ENCODE measurements at regions not wholly inside any gene's neighbourhood (a gene's known extent, or its start where the extent isn't known, plus 50 kb on each side); places are given as distances from the start of the nearest gene placed in this dataset.
"Not testable (repeated sequence)": the region's sequence is repeated elsewhere in the genome, so short reads cannot be mapped to it uniquely, and the experiment has no call there.

- Mint-ChIP-seq H3K27me3 (no peaks in the 10 kb centered on the region), H3K4me3 (no peak overlapping the region), H3K27ac (no peak overlapping the region), H3K4me1 (peaks cover 7% of the 10 kb centered on the region), H3K9me3 (peaks cover 0 to 10% of the 10 kb centered on the region in 2 donors)
- DNase-seq: no peak
- ATAC-seq: no peak
Measured at GRCh38 chr14:35174342-35174741, 52.0 kb downstream of the PRORP start.

GRCh38 chr14:35180179-35180578 is 57.8 kb downstream of the PRORP start:
- H3K27me3 Mint-ChIP-seq: no peaks in the 10 kb centered on the region
- no peaks in the 10 kb centered on the region for H3K9me3 Mint-ChIP-seq
- ATAC-seq: no peak
- peaks cover 7% of the 10 kb centered on the region for H3K4me1 Mint-ChIP-seq
- H3K4me3 Mint-ChIP-seq: no peak overlapping the region
- DNase-seq: no peak
- H3K27ac Mint-ChIP-seq: peak overlapping the region in 1 of 2 donors; percentile 40

- H3K4me1 Mint-ChIP-seq, H3K27ac Mint-ChIP-seq, H3K27me3 Mint-ChIP-seq, H3K4me3 Mint-ChIP-seq, H3K9me3 Mint-ChIP-seq, DNase-seq, ATAC-seq: not testable (repeated sequence)
Measured at GRCh38 chr14:35184891-35185290, 62.5 kb downstream of the PRORP start.

- DNase-seq (no peak), ATAC-seq (no peak)
- Mint-ChIP-seq H3K4me3 (no peak overlapping the region), H3K27ac (peak overlapping the region in 1 of 2 donors; percentile 19), H3K4me1 (no peaks in the 10 kb centered on the region), H3K27me3 (no peaks in the 10 kb centered on the region), H3K9me3 (peaks cover 0 to 5% of the 10 kb centered on the region in 2 donors)
Measured at GRCh38 chr14:35189422-35189821, 67.1 kb downstream of the PRORP start.

GRCh38 chr14:35193161-35193560 is 70.8 kb downstream of the PRORP start:
- H3K9me3 Mint-ChIP-seq: peaks cover 0 to 5% of the 10 kb centered on the region in 2 donors
- peaks cover 9% of the 10 kb centered on the region for H3K4me1 Mint-ChIP-seq
- ATAC-seq (no peak), DNase-seq (no peak)
- no peaks in the 10 kb centered on the region for H3K27me3 Mint-ChIP-seq
- no peak overlapping the region for H3K4me3 Mint-ChIP-seq
- no peak overlapping the region for H3K27ac Mint-ChIP-seq

GRCh38 chr14:35194183-35194582 is 71.8 kb downstream of the PRORP start:
- not testable (repeated sequence) for H3K4me3 Mint-ChIP-seq, ATAC-seq, H3K27me3 Mint-ChIP-seq, H3K4me1 Mint-ChIP-seq, H3K27ac Mint-ChIP-seq, H3K9me3 Mint-ChIP-seq, DNase-seq

- Mint-ChIP-seq H3K4me3 (no peak overlapping the region), H3K27ac (no peak overlapping the region), H3K9me3 (peaks cover 0 to 5% of the 10 kb centered on the region in 2 donors), H3K27me3 (no peaks in the 10 kb centered on the region), H3K4me1 (peaks cover 17% of the 10 kb centered on the region)
- no peak for ATAC-seq
- no peak for DNase-seq
Measured at GRCh38 chr14:35196571-35196970, 74.2 kb downstream of the PRORP start.

GRCh38 chr14:35197015-35197414 is 74.7 kb downstream of the PRORP start:
- peaks cover 0 to 5% of the 10 kb centered on the region in 2 donors for H3K9me3 Mint-ChIP-seq
- ATAC-seq: peak; percentile 75

GRCh38 chr14:35201066-35201465 is 78.7 kb downstream of the PRORP start:
- no peaks in the 10 kb centered on the region for H3K27me3 Mint-ChIP-seq
- peak overlapping the region in 1 of 2 donors; percentile 72 for H3K4me3 Mint-ChIP-seq
- H3K27ac Mint-ChIP-seq: no peak overlapping the region
- no peaks in the 10 kb centered on the region for H3K9me3 Mint-ChIP-seq
- peak; percentile 86 for ATAC-seq
- H3K4me1 Mint-ChIP-seq: peaks cover 35% of the 10 kb centered on the region
- no peak for DNase-seq

More at GRCh38 chr14:35197015-35197414, 74.7 kb downstream of the PRORP start:
- H3K4me3 Mint-ChIP-seq: no peak overlapping the region
- H3K27ac Mint-ChIP-seq: no peak overlapping the region
- no peak for DNase-seq
- peaks cover 18% of the 10 kb centered on the region for H3K4me1 Mint-ChIP-seq
- H3K27me3 Mint-ChIP-seq: no peaks in the 10 kb centered on the region

GRCh38 chr14:35202195-35202594 is 79.8 kb downstream of the PRORP start:
- H3K27ac Mint-ChIP-seq: peak overlapping the region in 1 of 2 donors; percentile 23
- no peak overlapping the region for H3K4me3 Mint-ChIP-seq
- ATAC-seq (no peak), DNase-seq (no peak)
- peaks cover 26% of the 10 kb centered on the region for H3K4me1 Mint-ChIP-seq
- no peaks in the 10 kb centered on the region for H3K9me3 Mint-ChIP-seq
- no peaks in the 10 kb centered on the region for H3K27me3 Mint-ChIP-seq

- no peak overlapping the region for H3K27ac Mint-ChIP-seq
- H3K27me3 Mint-ChIP-seq: no peaks in the 10 kb centered on the region
- H3K4me1 Mint-ChIP-seq: peaks cover 25% of the 10 kb centered on the region
- ATAC-seq (no peak), DNase-seq (no peak)
- no peak overlapping the region for H3K4me3 Mint-ChIP-seq
- H3K9me3 Mint-ChIP-seq: no peaks in the 10 kb centered on the region
Measured at GRCh38 chr14:35205737-35206136, 83.4 kb downstream of the PRORP start.

GRCh38 chr14:35211067-35211466 is 81.1 kb upstream of the PSMA6 start:
- no peak overlapping the region for H3K4me3 Mint-ChIP-seq
- H3K4me1 Mint-ChIP-seq: no peaks in the 10 kb centered on the region
- ATAC-seq (no peak), DNase-seq (no peak)
- H3K27ac Mint-ChIP-seq: no peak overlapping the region
- no peaks in the 10 kb centered on the region for H3K9me3 Mint-ChIP-seq
- no peaks in the 10 kb centered on the region for H3K27me3 Mint-ChIP-seq

- ATAC-seq (no peak), DNase-seq (no peak)
- Mint-ChIP-seq H3K9me3 (no peaks in the 10 kb centered on the region), H3K4me3 (no peak overlapping the region), H3K4me1 (no peaks in the 10 kb centered on the region), H3K27me3 (no peaks in the 10 kb centered on the region), H3K27ac (no peak overlapping the region)
Measured at GRCh38 chr14:35212471-35213142, 79.6 kb upstream of the PSMA6 start.

GRCh38 chr14:35213143-35213788 is 78.9 kb upstream of the PSMA6 start:
- Mint-ChIP-seq H3K4me1 (no peaks in the 10 kb centered on the region), H3K4me3 (no peak overlapping the region), H3K27me3 (no peaks in the 10 kb centered on the region), H3K27ac (peak overlapping the region; percentile 52 to 89), H3K9me3 (no peaks in the 10 kb centered on the region)
- DNase-seq (no peak), ATAC-seq (no peak)

GRCh38 chr14:35213869-35214387 is 78.3 kb upstream of the PSMA6 start:
- H3K9me3 Mint-ChIP-seq: no peaks in the 10 kb centered on the region
- no peak overlapping the region for H3K4me3 Mint-ChIP-seq
- ATAC-seq (no peak), DNase-seq (no peak)
- H3K27ac Mint-ChIP-seq: no peak overlapping the region
- H3K27me3 Mint-ChIP-seq: no peaks in the 10 kb centered on the region
- no peaks in the 10 kb centered on the region for H3K4me1 Mint-ChIP-seq

- H3K27me3 Mint-ChIP-seq, ATAC-seq, DNase-seq, H3K9me3 Mint-ChIP-seq, H3K4me1 Mint-ChIP-seq, H3K4me3 Mint-ChIP-seq, H3K27ac Mint-ChIP-seq: not testable (repeated sequence)
Measured at GRCh38 chr14:35214402-35214801, 77.8 kb upstream of the PSMA6 start.
